Anterior cingulate cortex (tissue), 58 donors: ENCODE measurements at regions not wholly inside any gene's neighbourhood (a gene's known extent, or its start where the extent isn't known, plus 50 kb on each side); places are given as distances from the start of the nearest gene placed in this dataset.

ENCODE experiments used
- DNase-seq, 58 donors: peaks; one replicate each; lab custom pipeline; 2025; lab: John Stamatoyannopoulos, UW

GRCh38 chr9:88726803-88727202 lies 191.8 kb downstream of the NXNL2 start:
- DNase-seq, result no peak

DNA sequence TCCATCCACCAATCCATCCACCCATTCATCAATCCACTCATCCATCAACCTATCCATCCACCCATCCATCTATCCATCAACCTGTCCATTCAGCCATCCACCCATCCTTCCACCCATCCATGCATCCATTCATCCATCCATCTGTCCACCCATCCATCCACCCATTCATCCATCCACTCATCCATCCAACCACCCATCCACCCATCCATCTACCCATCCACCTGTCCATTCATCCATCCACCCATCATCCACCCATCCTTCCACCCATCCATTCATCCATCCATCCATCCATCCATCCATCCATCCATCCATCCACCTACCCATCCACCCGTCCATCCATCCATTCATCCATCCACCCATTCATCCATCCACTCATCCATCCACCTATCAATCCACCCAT lies 195.8 kb downstream of the NXNL2 start:
- no peak for DNase-seq

DNA sequence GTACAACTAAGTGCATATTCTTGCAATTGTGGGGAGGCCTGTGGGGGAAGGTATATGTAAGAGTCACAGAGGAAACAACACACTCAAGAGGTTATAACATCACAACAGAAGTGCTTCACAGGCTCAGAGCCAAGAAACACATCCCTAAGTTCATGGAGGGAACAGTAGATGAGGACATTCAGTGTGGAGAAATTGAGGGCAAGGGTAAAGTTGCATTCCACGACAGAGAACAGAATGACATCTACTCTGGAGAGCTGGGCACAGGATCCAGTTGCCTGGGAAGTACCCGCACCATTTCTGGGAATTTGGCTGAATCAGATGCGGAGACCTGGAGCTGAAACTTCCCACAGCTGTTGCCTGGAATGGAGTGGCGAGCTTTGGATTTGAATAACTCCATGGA lies 197.2 kb downstream of the NXNL2 start:
- peak in 3 of 58 donors; percentile 11 to 49 (median 47) for DNase-seq

DNA sequence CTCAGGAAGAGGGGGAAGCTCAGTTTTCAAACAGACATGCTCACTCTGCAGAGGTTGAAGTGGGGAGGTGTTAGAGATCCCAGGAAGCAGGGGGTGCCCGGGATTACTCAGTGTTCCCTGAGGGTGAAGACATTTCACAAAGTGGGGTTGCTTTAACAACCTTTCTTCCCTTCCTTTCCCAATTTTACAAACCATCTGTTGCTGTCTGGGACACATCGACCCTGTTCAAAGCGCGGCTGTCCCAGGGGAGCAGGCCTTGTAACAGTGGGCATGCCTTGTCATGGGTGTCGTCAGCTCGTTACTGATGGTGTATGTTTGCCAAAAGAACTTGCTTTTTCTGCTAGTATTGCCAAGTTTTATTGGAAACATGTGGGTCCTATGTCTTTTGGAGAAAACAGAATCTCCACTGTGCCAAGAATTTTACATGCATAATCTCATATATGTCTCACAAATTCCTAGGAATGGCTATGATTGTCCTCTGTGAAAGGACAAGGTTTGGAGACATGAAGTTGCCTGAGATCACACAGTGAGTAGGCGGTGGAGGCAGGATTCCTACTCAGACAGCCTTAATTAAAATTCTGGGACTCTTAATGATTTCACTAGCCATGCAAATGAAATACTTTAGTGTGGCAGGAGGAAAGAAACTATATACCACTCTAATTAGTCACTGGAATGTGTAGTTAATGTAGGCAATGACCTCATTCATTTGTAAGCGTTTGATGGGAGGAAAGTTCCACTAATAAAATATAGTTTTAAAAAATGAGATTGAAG lies 198.9 kb downstream of the NXNL2 start:
- peak in 1 of 58 donors; percentile 12 for DNase-seq

DNA sequence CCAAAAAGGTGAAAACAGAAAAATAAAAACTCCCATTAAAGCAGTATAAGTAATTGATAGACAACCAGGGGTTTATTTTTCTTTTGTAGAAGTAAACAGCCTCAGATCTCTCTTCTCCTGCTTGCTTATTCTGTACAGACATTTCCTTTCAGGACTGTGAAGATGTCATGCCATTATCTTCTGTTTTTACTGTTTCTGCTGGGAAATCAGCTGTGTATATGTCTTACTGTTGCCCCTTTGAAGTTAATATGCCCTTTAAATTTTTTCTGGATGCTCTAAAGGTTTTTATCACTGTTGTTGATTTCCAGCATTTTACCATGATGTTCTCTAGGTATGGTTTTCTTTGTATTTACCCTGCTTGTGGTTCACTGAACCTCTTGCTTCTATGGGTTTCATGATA lies 199.5 kb downstream of the NXNL2 start:
- no peak for DNase-seq

DNA sequence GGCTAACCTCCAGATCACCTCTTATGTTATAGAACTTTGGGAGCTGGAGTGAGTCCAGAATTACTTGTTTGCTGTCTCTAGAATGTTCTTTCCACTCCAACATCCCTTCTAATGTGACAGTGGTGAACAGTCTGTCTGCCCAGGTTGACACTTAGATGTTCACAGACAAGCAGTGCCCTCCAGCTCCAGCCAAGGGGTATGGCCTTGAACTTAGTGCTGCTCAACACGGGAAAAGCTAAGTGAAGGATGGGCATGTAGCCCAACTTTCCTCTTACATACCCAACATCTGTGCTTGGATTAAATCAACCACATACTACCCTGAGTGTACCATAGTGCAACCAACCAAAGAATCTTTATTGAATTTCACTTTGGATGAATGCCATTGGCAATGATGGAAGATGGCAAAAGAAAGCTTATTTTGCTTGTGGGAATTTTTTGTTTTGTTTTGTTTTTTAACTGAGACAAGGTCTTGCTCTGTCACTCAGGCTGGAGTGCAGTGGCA lies 201.2 kb downstream of the NXNL2 start:
- DNase-seq, result no peak

DNA sequence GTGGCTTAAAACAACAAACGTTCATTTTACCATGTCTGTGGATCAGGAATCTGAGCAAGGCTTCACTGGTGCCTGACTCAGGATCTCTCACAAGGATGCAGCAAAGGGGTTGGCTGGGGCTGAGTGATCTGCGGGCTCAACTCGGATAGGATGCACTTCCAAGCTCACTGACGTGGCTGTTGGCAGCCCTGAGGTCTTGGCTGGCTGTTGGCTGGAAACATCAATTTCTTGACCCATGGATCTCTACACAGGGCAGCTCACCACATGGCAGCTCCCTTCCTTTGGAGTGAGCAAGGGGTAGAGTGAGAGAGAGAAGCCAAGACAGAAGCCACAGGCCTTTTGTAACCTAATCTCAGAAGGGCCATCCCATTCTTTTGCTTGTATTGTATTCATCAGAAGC lies 202.1 kb downstream of the NXNL2 start:
- no peak for DNase-seq

- no peak for DNase-seq
These were observed 202.9 kb downstream of the NXNL2 start for GRCh38 chr9:88737876-88738275.

GRCh38 chr9:88738709-88739108 lies 203.7 kb downstream of the NXNL2 start:
- DNase-seq, result no peak

DNA sequence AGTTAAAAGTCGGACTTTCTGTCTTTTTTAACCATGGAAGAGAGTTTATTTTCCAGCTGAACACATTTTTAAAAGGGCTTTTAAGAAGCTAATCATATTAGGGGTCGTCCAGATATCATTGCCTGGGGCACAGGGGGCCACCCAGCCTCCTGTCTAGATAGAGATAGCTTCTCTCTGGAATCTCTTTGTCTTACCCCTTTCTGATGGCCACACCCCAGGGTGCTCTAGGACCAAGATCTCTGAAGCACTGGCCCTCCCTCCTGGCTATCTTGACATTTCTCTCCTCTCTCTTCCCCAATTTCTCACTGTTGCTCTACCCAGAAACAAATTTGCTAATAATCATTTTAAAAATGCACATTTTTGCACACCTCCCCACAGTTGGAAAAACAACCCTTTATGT lies 204.4 kb downstream of the NXNL2 start:
- no peak for DNase-seq

- no peak for DNase-seq
These were observed 205.9 kb downstream of the NXNL2 start for GRCh38 chr9:88740844-88741243.

DNA sequence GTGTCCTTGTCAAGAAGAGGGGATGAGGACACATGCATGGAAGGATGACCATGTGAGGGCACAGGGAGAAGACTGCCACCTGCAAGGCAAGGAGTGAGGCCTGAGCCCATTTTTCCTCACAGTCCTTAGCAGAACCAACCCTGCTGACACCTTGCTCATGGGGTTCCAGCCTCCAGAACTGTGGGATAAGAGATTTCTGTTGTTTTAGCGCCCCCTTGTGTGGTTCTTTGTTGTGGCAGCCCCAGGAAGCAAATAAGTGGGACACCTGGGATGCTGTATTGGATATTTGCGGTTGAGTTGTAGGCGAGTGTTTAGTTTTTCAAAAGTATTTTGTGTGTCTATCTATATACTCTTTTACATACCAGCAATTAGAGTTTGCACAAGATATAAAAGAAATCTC lies 206.4 kb downstream of the NXNL2 start:
- DNase-seq, result peak in 1 of 58 donors; percentile 6

DNA sequence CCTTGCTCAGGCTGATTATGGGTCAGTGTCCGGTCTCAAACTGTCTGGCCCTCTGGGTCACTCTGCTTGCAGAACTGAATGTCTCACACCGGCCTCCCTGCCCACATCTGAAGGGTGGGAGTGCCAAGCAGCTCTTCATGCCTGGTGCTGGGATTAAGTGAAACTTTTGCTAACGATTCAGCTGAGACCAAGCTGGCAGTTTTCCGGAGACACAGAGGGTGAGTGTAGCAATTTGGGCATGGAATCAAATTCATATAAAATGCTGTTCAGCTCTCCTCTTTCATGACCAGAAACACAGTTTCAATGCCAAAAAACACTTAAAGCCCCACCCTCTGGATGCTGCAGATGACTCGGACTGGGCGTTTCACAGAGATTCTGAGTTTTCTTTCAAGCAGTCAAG lies 207.5 kb downstream of the NXNL2 start:
- peak in 6 of 58 donors; percentile 13 to 51 (median 29) for DNase-seq

DNA sequence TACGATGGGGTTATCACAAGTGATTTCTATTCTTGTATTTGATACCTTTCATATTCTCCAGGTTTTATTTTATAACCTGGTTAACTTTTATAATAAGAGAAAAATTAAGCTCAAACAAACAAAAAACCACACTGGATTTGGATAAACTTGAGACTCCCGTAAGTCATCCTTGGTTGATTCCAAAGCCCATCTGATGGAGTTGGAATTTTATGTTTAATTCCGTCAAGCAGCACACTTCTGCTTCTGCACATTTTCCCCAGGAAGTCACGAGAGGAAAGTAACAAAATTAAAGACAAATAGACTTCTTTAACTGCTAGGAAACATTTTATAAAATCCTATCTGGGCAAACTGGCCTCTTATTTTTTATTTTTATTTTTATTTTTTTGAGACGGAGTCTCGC lies 207.9 kb downstream of the NXNL2 start:
- DNase-seq, result no peak

- DNase-seq, result no peak
These were observed 210.5 kb downstream of the NXNL2 start for GRCh38 chr9:88745276-88746001.

DNA sequence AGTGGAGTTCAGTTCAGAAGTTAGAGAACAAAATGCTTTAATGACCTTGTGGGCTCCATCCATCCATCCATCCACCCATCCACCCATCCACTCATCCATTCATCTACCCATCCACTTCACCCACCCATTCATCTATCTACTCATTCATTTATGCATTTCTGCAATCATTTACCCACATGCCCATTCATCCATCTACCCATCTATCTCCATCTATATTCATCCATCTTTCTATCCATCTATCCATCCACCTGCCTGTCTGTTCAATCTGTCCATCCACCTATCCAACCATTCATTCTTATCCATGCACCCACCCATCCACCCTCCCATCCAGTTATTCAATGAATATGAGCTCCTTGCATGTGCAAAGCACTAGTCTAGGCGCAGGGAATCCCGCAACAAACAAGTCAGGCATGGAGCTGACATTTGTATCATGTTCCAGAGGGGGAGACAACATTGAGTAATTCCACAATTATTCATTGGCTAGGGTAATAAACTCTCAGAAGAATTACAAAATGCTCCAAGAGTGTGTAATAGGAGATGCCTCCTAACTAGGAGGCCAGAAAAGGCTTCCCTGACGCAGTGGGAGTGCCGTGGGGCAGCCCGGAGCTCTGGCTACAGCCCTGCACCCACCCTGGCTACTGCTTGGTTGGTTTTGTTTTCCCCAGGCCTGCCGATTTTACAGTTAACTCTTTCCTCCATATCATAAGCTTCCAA lies 211.2 kb downstream of the NXNL2 start:
- DNase-seq, result no peak

GRCh38 chr9:88746743-88747398 lies 211.9 kb downstream of the NXNL2 start:
- DNase-seq, result no peak

- no peak for DNase-seq
These were observed 212.8 kb downstream of the NXNL2 start for GRCh38 chr9:88747768-88748167.

GRCh38 chr9:88748566-88749261 lies 213.7 kb downstream of the NXNL2 start:
- no peak for DNase-seq

DNA sequence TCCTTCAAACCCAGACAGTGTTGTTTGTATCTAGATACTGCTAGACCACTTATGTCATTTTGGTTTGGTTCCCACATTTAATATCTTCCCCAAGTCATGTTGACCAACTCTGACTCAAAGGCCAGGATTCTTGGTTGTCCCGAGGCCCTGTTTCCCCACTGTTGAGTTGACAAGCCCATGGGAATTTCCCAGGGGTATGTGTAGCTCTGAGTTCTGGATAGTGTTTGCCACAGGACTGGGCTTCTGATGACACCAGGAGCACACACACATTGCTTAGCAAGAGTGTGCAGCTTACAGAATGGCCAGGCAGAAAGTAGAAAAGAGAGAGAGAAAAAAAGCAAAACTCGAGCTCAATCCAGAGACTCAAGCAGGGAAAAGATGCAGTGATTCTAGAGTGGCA lies 214.4 kb downstream of the NXNL2 start:
- no peak for DNase-seq
